HCT116 (cell line): ENCODE measurements at regions not wholly inside any gene's neighbourhood (a gene's known extent, or its start where the extent isn't known, plus 50 kb on each side); places are given as distances from the start of the nearest gene placed in this dataset.

Source experiments
- ATAC-seq: fragments of 200-7000 bp; cut with Tn5 transposase; 2 replicates; pipeline ENCODE4 v1.9.1; 2020; ENCODE audit warnings: mild to moderate bottlenecking, moderate library complexity
- BruUV-seq: library from RNA; stranded (reverse); fragments of 400-500 nt; replicated peaks from 2 replicates; lab custom pipeline; 2021; lab: Mats Ljungman, UMichigan
- CTCF ChIA-PET: fragments of 300-600 bp; sonication (Branson Sonifier 250); formaldehyde crosslinking; loops from one replicate; lab custom pipeline; 2021; ENCODE audit warnings: antibody characterized with exemption; lab: Charles Lee
- POLR2A ChIA-PET: fragments of 300-600, 350-600 bp; sonication (Branson Sonifier 250); formaldehyde crosslinking; loops from one replicate; lab custom pipeline; 2021; ENCODE audit warnings: antibody characterized with exemption; lab: Charles Lee
- RAD21 ChIA-PET, 2 experiments: fragments of 300-600 bp; sonication (Branson Sonifier 250); formaldehyde crosslinking; loops; one replicate each; lab custom pipeline; 2023; ENCODE audit warnings: low total read pairs in 2 of 2; ENCODE audit not compliant: uncharacterized antibody in 2 of 2, unreplicated experiment in 2 of 2, low non-redundant PET in 1 of 2; lab: Charles Lee
- DNase-seq: peaks from one replicate; pipeline ENCODE4 v3.0.0-alpha.2; 2010; ENCODE audit warnings: low read depth, low spot score
- H2AFZ ChIP-seq: fragments of 200-600 bp; shearing (Covaris generic), sonication (generic); 2 replicates; pipeline ENCODE4 v1.6.1; 2017; ENCODE audit warnings: low read depth, mixed run types, mixed read lengths, antibody characterized with exemption, low read length; ENCODE audit not compliant: poor library complexity, severe bottlenecking
- H3K27ac ChIP-seq: 2 replicates; pipeline ENCODE4 v1.5.1; 2012; ENCODE audit warnings: low read depth, low read length
- H3K27me3 ChIP-seq: fragments of 200-600 bp; sonication (generic); 2 replicates; pipeline ENCODE4 v1.6.1; 2016; ENCODE audit warnings: mixed run types, low read length, mixed read lengths; ENCODE audit not compliant: insufficient read depth
- H3K36me3 ChIP-seq, 2 experiments: fragments of 200-500 bp in 1 of 2; fragments of 200-600 bp in 1 of 2; sonication (Bioruptor generic) in 1 of 2; sonication (generic) in 1 of 2; 2 replicates each; pipeline versions ENCODE4 v1.5.1 to v1.6.1; 2014 to 2016; ENCODE audit warnings: low read length in 2 of 2, inconsistent platforms in 1 of 2, mixed read lengths in 1 of 2, mixed run types in 1 of 2; ENCODE audit not compliant: insufficient read depth in 2 of 2, control insufficient read depth in 1 of 2
- H3K4me1 ChIP-seq, 2 experiments: fragments of 200-600 bp in 1 of 2; sonication (generic) in 1 of 2; 2 replicates each; pipeline versions ENCODE4 v1.5.1 to v1.6.1; 2012 to 2017; ENCODE audit warnings: low read length in 2 of 2, inconsistent platforms in 1 of 2, mild to moderate bottlenecking in 1 of 2, mixed read lengths in 1 of 2, mixed run types in 1 of 2, moderate library complexity in 1 of 2; ENCODE audit not compliant: insufficient read depth in 2 of 2, control insufficient read depth in 1 of 2
- H3K4me2 ChIP-seq: fragments of 200-600 bp; sonication (generic); 2 replicates; pipeline ENCODE4 v1.6.1; 2017; ENCODE audit warnings: mixed run types, low read length, mixed read lengths
- H3K4me3 ChIP-seq, 2 experiments: fragments of 200-600 bp in 1 of 2; sonication (generic) in 1 of 2; replicated peaks in 1 of 2; 2 replicates each; pipeline ENCODE4 v1.5.1; 2011 to 2016; ENCODE audit warnings: low read length in 2 of 2, control low read depth in 1 of 2, low read depth in 1 of 2, mild to moderate bottlenecking in 1 of 2, mixed read lengths in 1 of 2, mixed run types in 1 of 2
- H3K79me2 ChIP-seq: fragments of 200-600 bp; sonication (generic); 2 replicates; pipeline ENCODE4 v1.6.1; 2017; ENCODE audit warnings: mild to moderate bottlenecking, mixed run types, low read length, moderate library complexity, mixed read lengths; ENCODE audit not compliant: insufficient read depth
- H3K9ac ChIP-seq: fragments of 200-600 bp; sonication (generic); 2 replicates; pipeline ENCODE4 v1.6.1; 2016; ENCODE audit warnings: low read length, mixed read lengths
- H3K9me2 ChIP-seq: fragments of 200-600 bp; sonication (generic), shearing (Covaris generic); 2 replicates; pipeline ENCODE4 v1.6.1; 2017; ENCODE audit warnings: mixed run types, mild to moderate bottlenecking, moderate library complexity; ENCODE audit not compliant: insufficient read depth
- H3K9me3 ChIP-seq, 2 experiments: fragments of 200-500 bp in 1 of 2; fragments of 200-600 bp in 1 of 2; sonication (Bioruptor generic) in 1 of 2; sonication (generic) in 1 of 2; 2 replicates each; pipeline ENCODE4 v1.6.1; 2014 to 2017; ENCODE audit warnings: low read length in 2 of 2, mixed read lengths in 2 of 2, inconsistent platforms in 1 of 2, low read depth in 1 of 2, mild to moderate bottlenecking in 1 of 2, mixed run types in 1 of 2, moderate library complexity in 1 of 2; ENCODE audit not compliant: control insufficient read depth in 1 of 2, insufficient read depth in 1 of 2
- H4K20me1 ChIP-seq: fragments of 200-600 bp; sonication (generic), shearing (Covaris generic); 2 replicates; pipeline ENCODE4 v1.6.1; 2017; ENCODE audit warnings: mixed run types, mild to moderate bottlenecking, moderate library complexity; ENCODE audit not compliant: insufficient read depth
- CEBPB ChIP-seq: IDR thresholded peaks from 2 replicates; pipeline ENCODE4 v1.6.1; 2012; ENCODE audit warnings: low read depth
- CTCF ChIP-seq, 3 experiments: fragments of 200-600 bp in 1 of 3; sonication (generic) in 1 of 3; IDR thresholded peaks in 2 of 3; conservative IDR thresholded peaks in 1 of 3; 2 replicates each; pipeline ENCODE4 v1.5.1; 2012 to 2017; ENCODE audit warnings: low read depth in 2 of 3, low read length in 2 of 3, antibody characterized with exemption in 1 of 3, borderline replicate concordance in 1 of 3, control low read depth in 1 of 3, mild to moderate bottlenecking in 1 of 3, mixed read lengths in 1 of 3, mixed run types in 1 of 3, moderate library complexity in 1 of 3; ENCODE audit not compliant: insufficient read depth in 1 of 3
- EGR1 ChIP-seq: IDR thresholded peaks from 2 replicates; pipeline ENCODE4 v1.6.1; 2012; ENCODE audit warnings: low read depth
- ELF1 ChIP-seq: IDR thresholded peaks from 2 replicates; pipeline ENCODE4 v1.6.1; 2012; ENCODE audit warnings: low read depth, borderline replicate concordance
- EZH2phosphoT487 ChIP-seq: fragments of 200-600 bp; IDR thresholded peaks from 2 replicates; pipeline ENCODE4 v1.6.1; 2018; ENCODE audit warnings: antibody characterized with exemption, borderline replicate concordance
- FOSL1 ChIP-seq: IDR thresholded peaks from 2 replicates; pipeline ENCODE4 v1.6.1; 2012; ENCODE audit warnings: low read depth
- POLR2A ChIP-seq: IDR thresholded peaks from 2 replicates; pipeline ENCODE4 v1.7.0; 2011; ENCODE audit warnings: borderline replicate concordance; ENCODE audit not compliant: insufficient read depth, insufficient read length; ENCODE audit errors: extremely low read depth
- POLR2AphosphoS5 ChIP-seq: IDR thresholded peaks from 2 replicates; pipeline ENCODE4 v1.6.1; 2011; ENCODE audit warnings: mild to moderate bottlenecking, low read depth, low read length, moderate library complexity
- RAD21 ChIP-seq: IDR thresholded peaks from 2 replicates; pipeline ENCODE4 v1.6.1; 2012; ENCODE audit warnings: low read depth, mild to moderate bottlenecking
- SIN3A ChIP-seq: IDR thresholded peaks from 2 replicates; pipeline ENCODE4 v1.6.1; 2012; ENCODE audit warnings: low read depth
- SP1 ChIP-seq: IDR thresholded peaks from 2 replicates; pipeline ENCODE4 v1.6.1; 2012; ENCODE audit warnings: low read depth
- SRF ChIP-seq: IDR thresholded peaks from 2 replicates; pipeline ENCODE4 v1.6.1; 2012; ENCODE audit warnings: low read depth
- TCF7L2 ChIP-seq: IDR thresholded peaks from 2 replicates; pipeline ENCODE4 v1.7.0; 2011; ENCODE audit warnings: borderline replicate concordance, inconsistent platforms; ENCODE audit not compliant: insufficient read depth, insufficient read length; ENCODE audit errors: extremely low read depth
- YY1 ChIP-seq: IDR thresholded peaks from 2 replicates; pipeline ENCODE4 v1.6.1; 2011; ENCODE audit warnings: low read length, low read depth, moderate library complexity, mild to moderate bottlenecking; ENCODE audit not compliant: insufficient replicate concordance; ENCODE audit errors: extremely low read depth
- ZFX ChIP-seq: fragments of 450-650 bp; IDR thresholded peaks from 2 replicates; pipeline ENCODE4 v1.6.1; 2017
- ZNF274 ChIP-seq: fragments of 200-500 bp; sonication (Bioruptor generic); IDR thresholded peaks from 2 replicates; pipeline ENCODE4 v1.6.1; 2014; ENCODE audit warnings: mild to moderate bottlenecking, low read depth, low read length, inconsistent platforms
- intact Hi-C: fragments of 100-400 bp; cut with micrococcal nuclease; formaldehyde crosslinking; loops from 2 replicates; pipeline ENCODE4 v1.10.0; 2022
- TF ChIP-seq, protein P1 (sequence below): IDR thresholded peaks from 2 replicates; pipeline ENCODE4 v1.6.1; 2012; ENCODE audit warnings: low read depth
- TF ChIP-seq, protein P2 (sequence below): IDR thresholded peaks from 2 replicates; pipeline ENCODE4 v1.6.1; 2011; ENCODE audit warnings: mild to moderate bottlenecking, low read length, moderate library complexity; ENCODE audit not compliant: insufficient replicate concordance; ENCODE audit errors: extremely low read depth
- TF ChIP-seq, protein P3 (sequence below): IDR thresholded peaks from 2 replicates; pipeline ENCODE4 v1.6.1; 2012

DNA sequence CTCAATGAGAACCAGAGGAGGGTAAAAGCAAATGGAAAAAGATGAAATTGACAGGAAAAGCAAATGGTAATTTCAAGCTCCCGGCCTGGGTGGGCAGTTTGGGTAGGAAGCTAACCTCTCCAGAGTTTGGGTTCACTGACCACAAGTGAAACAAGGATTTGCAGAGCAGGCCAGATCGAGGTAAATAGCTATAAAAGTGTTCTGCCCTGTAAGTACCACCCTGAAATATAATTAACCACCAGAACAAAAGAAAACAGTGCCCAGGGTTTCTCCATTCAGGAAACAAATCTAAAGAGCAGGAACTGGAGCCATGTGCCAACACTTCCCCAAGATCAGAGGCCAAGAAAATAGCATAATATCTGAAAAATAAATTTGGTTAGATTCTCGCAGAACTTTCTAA, 276.7 kb upstream of the MEOX2 start:
- Histone ChIP-seq H3K9me3 (no peaks in the 10 kb centered on the region), H3K9me2 (no peaks in the 10 kb centered on the region), H2AFZ (no peak overlapping the region), H3K4me1 (no peaks in the 10 kb centered on the region), H3K27me3 (no peaks in the 10 kb centered on the region), H4K20me1 (no peaks in the 10 kb centered on the region), H3K9ac (no peak overlapping the region), H3K4me3 (no peak overlapping the region), H3K36me3 (no peaks in the 10 kb centered on the region), H3K4me2 (no peak overlapping the region), H3K79me2 (no peaks in the 10 kb centered on the region), H3K27ac (no peak overlapping the region)
- ChIA-PET RAD21 (no interaction called here), POLR2A (no interaction called here), CTCF (no interaction called here)
- intact Hi-C loops, result no loop called here
- no peak for TF ChIP-seq RAD21
- no peak for TF ChIP-seq CTCF (IDR thresholded peaks at IDR 0.05 in 2 of 3, conservative IDR thresholded peaks at IDR 0.05 in 1 of 3; ENCODE audit: borderline replicate concordance in 1 of 3, insufficient read depth in 1 of 3, low read depth in 2 of 3, low read length in 2 of 3)
- TF ChIP-seq SP1, result no peak
- TF ChIP-seq SIN3A, result no peak
- TF ChIP-seq TCF7L2, result no peak
- TF ChIP-seq CEBPB, result no peak
- no peak for TF ChIP-seq ZNF274
- TF ChIP-seq ELF1, result no peak
- no peak for TF ChIP-seq ZFX
- no peak for TF ChIP-seq YY1
- no peak for TF ChIP-seq EZH2phosphoT487
- no peak for TF ChIP-seq EGR1
- TF ChIP-seq, protein P1, sequence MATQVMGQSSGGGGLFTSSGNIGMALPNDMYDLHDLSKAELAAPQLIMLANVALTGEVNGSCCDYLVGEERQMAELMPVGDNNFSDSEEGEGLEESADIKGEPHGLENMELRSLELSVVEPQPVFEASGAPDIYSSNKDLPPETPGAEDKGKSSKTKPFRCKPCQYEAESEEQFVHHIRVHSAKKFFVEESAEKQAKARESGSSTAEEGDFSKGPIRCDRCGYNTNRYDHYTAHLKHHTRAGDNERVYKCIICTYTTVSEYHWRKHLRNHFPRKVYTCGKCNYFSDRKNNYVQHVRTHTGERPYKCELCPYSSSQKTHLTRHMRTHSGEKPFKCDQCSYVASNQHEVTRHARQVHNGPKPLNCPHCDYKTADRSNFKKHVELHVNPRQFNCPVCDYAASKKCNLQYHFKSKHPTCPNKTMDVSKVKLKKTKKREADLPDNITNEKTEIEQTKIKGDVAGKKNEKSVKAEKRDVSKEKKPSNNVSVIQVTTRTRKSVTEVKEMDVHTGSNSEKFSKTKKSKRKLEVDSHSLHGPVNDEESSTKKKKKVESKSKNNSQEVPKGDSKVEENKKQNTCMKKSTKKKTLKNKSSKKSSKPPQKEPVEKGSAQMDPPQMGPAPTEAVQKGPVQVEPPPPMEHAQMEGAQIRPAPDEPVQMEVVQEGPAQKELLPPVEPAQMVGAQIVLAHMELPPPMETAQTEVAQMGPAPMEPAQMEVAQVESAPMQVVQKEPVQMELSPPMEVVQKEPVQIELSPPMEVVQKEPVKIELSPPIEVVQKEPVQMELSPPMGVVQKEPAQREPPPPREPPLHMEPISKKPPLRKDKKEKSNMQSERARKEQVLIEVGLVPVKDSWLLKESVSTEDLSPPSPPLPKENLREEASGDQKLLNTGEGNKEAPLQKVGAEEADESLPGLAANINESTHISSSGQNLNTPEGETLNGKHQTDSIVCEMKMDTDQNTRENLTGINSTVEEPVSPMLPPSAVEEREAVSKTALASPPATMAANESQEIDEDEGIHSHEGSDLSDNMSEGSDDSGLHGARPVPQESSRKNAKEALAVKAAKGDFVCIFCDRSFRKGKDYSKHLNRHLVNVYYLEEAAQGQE, result no peak
- TF ChIP-seq, protein P2, sequence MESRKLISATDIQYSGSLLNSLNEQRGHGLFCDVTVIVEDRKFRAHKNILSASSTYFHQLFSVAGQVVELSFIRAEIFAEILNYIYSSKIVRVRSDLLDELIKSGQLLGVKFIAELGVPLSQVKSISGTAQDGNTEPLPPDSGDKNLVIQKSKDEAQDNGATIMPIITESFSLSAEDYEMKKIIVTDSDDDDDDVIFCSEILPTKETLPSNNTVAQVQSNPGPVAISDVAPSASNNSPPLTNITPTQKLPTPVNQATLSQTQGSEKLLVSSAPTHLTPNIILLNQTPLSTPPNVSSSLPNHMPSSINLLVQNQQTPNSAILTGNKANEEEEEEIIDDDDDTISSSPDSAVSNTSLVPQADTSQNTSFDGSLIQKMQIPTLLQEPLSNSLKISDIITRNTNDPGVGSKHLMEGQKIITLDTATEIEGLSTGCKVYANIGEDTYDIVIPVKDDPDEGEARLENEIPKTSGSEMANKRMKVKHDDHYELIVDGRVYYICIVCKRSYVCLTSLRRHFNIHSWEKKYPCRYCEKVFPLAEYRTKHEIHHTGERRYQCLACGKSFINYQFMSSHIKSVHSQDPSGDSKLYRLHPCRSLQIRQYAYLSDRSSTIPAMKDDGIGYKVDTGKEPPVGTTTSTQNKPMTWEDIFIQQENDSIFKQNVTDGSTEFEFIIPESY, result no peak
- TF ChIP-seq, protein P3, sequence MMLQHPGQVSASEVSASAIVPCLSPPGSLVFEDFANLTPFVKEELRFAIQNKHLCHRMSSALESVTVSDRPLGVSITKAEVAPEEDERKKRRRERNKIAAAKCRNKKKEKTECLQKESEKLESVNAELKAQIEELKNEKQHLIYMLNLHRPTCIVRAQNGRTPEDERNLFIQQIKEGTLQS, result no peak
- no peak for TF ChIP-seq FOSL1
- TF ChIP-seq POLR2A, result no peak
- no peak for TF ChIP-seq SRF
- TF ChIP-seq POLR2AphosphoS5, result no peak
- DNase-seq, result no peak
- no peak for ATAC-seq
- BruUV-seq, result no TSS peak
